ENCODE measurements at regions not wholly inside any gene's neighbourhood (a gene's known extent, or its start where the extent isn't known, plus 50 kb on each side); places are given as distances from the start of the nearest gene placed in this dataset.

DNA sequence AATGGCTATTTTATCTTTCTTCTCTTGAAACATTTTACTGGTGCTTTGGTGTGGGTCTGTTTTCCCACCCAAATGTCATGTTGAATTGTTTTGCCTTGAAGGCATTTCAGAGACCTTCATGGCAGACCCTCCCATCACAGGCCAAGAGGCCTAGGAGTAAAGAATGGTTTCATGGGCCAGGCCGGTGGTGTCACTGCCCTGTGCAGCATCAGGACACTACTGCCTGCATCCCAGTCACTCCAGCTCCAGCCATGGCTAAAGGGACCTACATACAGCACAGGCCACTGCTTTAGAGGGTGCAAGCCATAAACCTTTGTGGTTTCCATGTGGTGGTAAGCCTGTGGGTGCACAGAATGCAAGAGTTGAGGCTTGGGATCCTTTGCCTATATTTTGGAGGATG, 326.9 kb downstream of the SLITRK5 start:
- Histone ChIP-seq H2AFZ (ENCODE audit: low read depth, low read length) (no peak overlapping the region), H3K9me1 (ENCODE audit: control insufficient read depth, insufficient read depth, low read length) (no peaks in the 10 kb centered on the region), H3K79me2 (ENCODE audit: control insufficient read depth, insufficient read depth, low read length) (no peaks in the 10 kb centered on the region), H3K36me3 (ENCODE audit: control insufficient read depth, insufficient read depth, low read length) (no peaks in the 10 kb centered on the region), H3K9me3 (replicated peaks; ENCODE audit: control insufficient read depth, insufficient read depth, low read depth, low read length) (no peaks in the 10 kb centered on the region), H3K4me2 (ENCODE audit: insufficient read depth, low read length) (no peak overlapping the region), H3K9ac (ENCODE audit: insufficient read depth in 1 of 2, low read depth in 2 of 2, low read length in 2 of 2) (no peak overlapping the region), H3K4me1 (replicated peaks in 1 of 2; ENCODE audit: control insufficient read depth in 2 of 2, insufficient read depth in 2 of 2, low read length in 2 of 2) (no peaks in the 10 kb centered on the region), H3K4me3 (no peak overlapping the region), H4K20me1 (replicated peaks; ENCODE audit: control insufficient read depth, insufficient read depth, low read length) (no peaks in the 10 kb centered on the region), H3K27ac (ENCODE audit: extremely low read depth, low read depth, low read length) (no peak overlapping the region), H3K27me3 (ENCODE audit: control insufficient read depth in 2 of 2, insufficient read depth in 2 of 2, low read length in 2 of 2) (no peaks in the 10 kb centered on the region)
- TF ChIP-seq, protein P1, sequence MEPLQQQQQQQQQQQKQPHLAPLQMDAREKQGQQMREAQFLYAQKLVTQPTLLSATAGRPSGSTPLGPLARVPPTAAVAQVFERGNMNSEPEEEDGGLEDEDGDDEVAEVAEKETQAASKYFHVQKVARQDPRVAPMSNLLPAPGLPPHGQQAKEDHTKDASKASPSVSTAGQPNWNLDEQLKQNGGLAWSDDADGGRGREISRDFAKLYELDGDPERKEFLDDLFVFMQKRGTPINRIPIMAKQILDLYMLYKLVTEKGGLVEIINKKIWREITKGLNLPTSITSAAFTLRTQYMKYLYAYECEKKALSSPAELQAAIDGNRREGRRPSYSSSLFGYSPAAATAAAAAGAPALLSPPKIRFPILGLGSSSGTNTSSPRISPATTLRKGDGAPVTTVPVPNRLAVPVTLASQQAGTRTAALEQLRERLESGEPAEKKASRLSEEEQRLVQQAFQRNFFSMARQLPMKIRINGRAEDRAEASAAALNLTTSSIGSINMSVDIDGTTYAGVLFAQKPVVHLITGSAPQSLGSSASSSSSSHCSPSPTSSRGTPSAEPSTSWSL (CRISPR knock-in tag; IDR thresholded peaks at IDR 0.05; ENCODE audit: borderline replicate concordance): no peak
- TF ChIP-seq ZNF445 (CRISPR knock-in tag; IDR thresholded peaks at IDR 0.05; ENCODE audit: low read depth) (no peak), BCL6 (CRISPR knock-in tag; IDR thresholded peaks at IDR 0.05) (no peak), KAT7 (CRISPR knock-in tag; IDR thresholded peaks at IDR 0.05; ENCODE audit: borderline replicate concordance) (no peak), ZFPM2 (CRISPR knock-in tag; IDR thresholded peaks at IDR 0.05) (no peak)
- TF ChIP-seq, protein P2, sequence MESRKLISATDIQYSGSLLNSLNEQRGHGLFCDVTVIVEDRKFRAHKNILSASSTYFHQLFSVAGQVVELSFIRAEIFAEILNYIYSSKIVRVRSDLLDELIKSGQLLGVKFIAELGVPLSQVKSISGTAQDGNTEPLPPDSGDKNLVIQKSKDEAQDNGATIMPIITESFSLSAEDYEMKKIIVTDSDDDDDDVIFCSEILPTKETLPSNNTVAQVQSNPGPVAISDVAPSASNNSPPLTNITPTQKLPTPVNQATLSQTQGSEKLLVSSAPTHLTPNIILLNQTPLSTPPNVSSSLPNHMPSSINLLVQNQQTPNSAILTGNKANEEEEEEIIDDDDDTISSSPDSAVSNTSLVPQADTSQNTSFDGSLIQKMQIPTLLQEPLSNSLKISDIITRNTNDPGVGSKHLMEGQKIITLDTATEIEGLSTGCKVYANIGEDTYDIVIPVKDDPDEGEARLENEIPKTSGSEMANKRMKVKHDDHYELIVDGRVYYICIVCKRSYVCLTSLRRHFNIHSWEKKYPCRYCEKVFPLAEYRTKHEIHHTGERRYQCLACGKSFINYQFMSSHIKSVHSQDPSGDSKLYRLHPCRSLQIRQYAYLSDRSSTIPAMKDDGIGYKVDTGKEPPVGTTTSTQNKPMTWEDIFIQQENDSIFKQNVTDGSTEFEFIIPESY (CRISPR knock-in tag; IDR thresholded peaks at IDR 0.05): no peak
- TF ChIP-seq, protein P3, sequence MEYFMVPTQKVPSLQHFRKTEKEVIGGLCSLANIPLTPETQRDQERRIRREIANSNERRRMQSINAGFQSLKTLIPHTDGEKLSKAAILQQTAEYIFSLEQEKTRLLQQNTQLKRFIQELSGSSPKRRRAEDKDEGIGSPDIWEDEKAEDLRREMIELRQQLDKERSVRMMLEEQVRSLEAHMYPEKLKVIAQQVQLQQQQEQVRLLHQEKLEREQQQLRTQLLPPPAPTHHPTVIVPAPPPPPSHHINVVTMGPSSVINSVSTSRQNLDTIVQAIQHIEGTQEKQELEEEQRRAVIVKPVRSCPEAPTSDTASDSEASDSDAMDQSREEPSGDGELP (CRISPR knock-in tag; IDR thresholded peaks at IDR 0.05; ENCODE audit: borderline replicate concordance): no peak
- TF ChIP-seq, protein P4, sequence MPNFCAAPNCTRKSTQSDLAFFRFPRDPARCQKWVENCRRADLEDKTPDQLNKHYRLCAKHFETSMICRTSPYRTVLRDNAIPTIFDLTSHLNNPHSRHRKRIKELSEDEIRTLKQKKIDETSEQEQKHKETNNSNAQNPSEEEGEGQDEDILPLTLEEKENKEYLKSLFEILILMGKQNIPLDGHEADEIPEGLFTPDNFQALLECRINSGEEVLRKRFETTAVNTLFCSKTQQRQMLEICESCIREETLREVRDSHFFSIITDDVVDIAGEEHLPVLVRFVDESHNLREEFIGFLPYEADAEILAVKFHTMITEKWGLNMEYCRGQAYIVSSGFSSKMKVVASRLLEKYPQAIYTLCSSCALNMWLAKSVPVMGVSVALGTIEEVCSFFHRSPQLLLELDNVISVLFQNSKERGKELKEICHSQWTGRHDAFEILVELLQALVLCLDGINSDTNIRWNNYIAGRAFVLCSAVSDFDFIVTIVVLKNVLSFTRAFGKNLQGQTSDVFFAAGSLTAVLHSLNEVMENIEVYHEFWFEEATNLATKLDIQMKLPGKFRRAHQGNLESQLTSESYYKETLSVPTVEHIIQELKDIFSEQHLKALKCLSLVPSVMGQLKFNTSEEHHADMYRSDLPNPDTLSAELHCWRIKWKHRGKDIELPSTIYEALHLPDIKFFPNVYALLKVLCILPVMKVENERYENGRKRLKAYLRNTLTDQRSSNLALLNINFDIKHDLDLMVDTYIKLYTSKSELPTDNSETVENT (CRISPR knock-in tag; IDR thresholded peaks at IDR 0.05): no peak
- 0% methylated on average over 1 of the region's 1 CpG for WGBS (ENCODE audit: insufficient coverage, low coverage, missing lambda C conversion rate)
- CTCF ChIA-PET (ENCODE audit: low intra/inter-chr PET ratio): no interaction called here
- intact Hi-C loops (cut with micrococcal nuclease): no loop called here
- in situ Hi-C loops (cut with MboI): no loop called here
- ATAC-seq (no peak), FAIRE-seq (no peak), DNase-seq (ENCODE audit: extremely low read depth in 1 of 4, low spot score in 3 of 4) (no peak)
- POLR2A ChIA-PET: no interaction called here
- BruUV-seq (replicated peaks): no TSS peak

Data from K562 (cell line).